WTC11 (cell line): ENCODE measurements at regions not wholly inside any gene's neighbourhood (a gene's known extent, or its start where the extent isn't known, plus 50 kb on each side); places are given as distances from the start of the nearest gene placed in this dataset.

Experiments
- ATAC-seq: fragments of 200-7000 bp; cut with Tn5 transposase; 2 replicates; pipeline ENCODE4 v1.10.0; 2021; ENCODE audit warnings: mild to moderate bottlenecking, moderate library complexity
- CTCF ChIA-PET: fragments of 300-600 bp; sonication (Branson Sonifier 250); formaldehyde crosslinking; loops from one replicate; lab custom pipeline; 2021; ENCODE audit warnings: antibody characterized with exemption; lab: Charles Lee
- POLR2A ChIA-PET: fragments of 350-600 bp; sonication (Branson Sonifier 250); formaldehyde crosslinking; loops from one replicate; lab custom pipeline; 2021; ENCODE audit warnings: antibody characterized with exemption; lab: Charles Lee
- DNase-seq: peaks from one replicate; pipeline ENCODE4 v3.0.0; 2021; ENCODE audit warnings: low spot score
- H3K27ac Mint-ChIP-seq: 2 replicates; pipeline ENCODE4 v1.8.0; 2021; ENCODE audit warnings: mixed read lengths
- H3K27me3 Mint-ChIP-seq: 2 replicates; pipeline ENCODE4 v1.8.0; 2021; ENCODE audit warnings: low read depth, mild to moderate bottlenecking, moderate library complexity, mixed read lengths
- H3K36me3 Mint-ChIP-seq: 2 replicates; pipeline ENCODE4 v1.8.0; 2021; ENCODE audit warnings: mixed read lengths
- H3K4me1 Mint-ChIP-seq: 2 replicates; pipeline ENCODE4 v1.8.0; 2022; ENCODE audit warnings: mixed read lengths
- H3K4me3 Mint-ChIP-seq: 2 replicates; pipeline ENCODE4 v1.8.0; 2021; ENCODE audit warnings: mild to moderate bottlenecking, moderate library complexity, mixed read lengths
- H3K9me3 Mint-ChIP-seq: 2 replicates; pipeline ENCODE4 v1.8.0; 2021; ENCODE audit warnings: mixed read lengths
- AFF4 ChIP-seq: sonication (generic); formaldehyde crosslinking; IDR thresholded peaks from 2 replicates; pipeline ENCODE4 v1.8.1; 2023; ENCODE audit warnings: mild to moderate bottlenecking, missing genetic modification reagents, borderline replicate concordance
- CTCF ChIP-seq: fragments of 200-600 bp; IDR thresholded peaks from 2 replicates; pipeline ENCODE4 v1.8.0; 2022; ENCODE audit warnings: antibody characterized with exemption
- E2F1 ChIP-seq: sonication (generic); formaldehyde crosslinking; IDR thresholded peaks from 2 replicates; pipeline ENCODE4 v1.8.0; 2022; ENCODE audit warnings: mild to moderate bottlenecking, missing genetic modification reagents
- E2F5 ChIP-seq: sonication (generic); formaldehyde crosslinking; IDR thresholded peaks from 2 replicates; pipeline ENCODE4 v1.8.1; 2022; ENCODE audit warnings: mild to moderate bottlenecking, moderate library complexity, missing genetic modification reagents
- GRHL2 ChIP-seq: fragments of 250-450 bp; sonication (Bioruptor Pico); IDR thresholded peaks from 2 replicates; pipeline ENCODE4 v1.8.0; 2022; ENCODE audit warnings: mild to moderate bottlenecking, moderate library complexity; ENCODE audit not compliant: insufficient replicate concordance, severe bottlenecking
- GTF2I ChIP-seq: fragments of 250-450 bp; sonication (Bioruptor Pico); conservative IDR thresholded peaks from 2 replicates; pipeline ENCODE4 v1.4.0; 2021; ENCODE audit warnings: mild to moderate bottlenecking
- IRF2 ChIP-seq: sonication (generic); formaldehyde crosslinking; IDR thresholded peaks from 2 replicates; pipeline ENCODE4 v1.8.0; 2022; ENCODE audit warnings: low read depth, missing genetic modification reagents, borderline replicate concordance
- MAX ChIP-seq: sonication (generic); formaldehyde crosslinking; IDR thresholded peaks from 2 replicates; pipeline ENCODE4 v1.8.0; 2022; ENCODE audit warnings: mild to moderate bottlenecking, missing genetic modification reagents
- MLX ChIP-seq: sonication (generic); formaldehyde crosslinking; IDR thresholded peaks from 2 replicates; pipeline ENCODE4 v1.8.1; 2023; ENCODE audit warnings: mild to moderate bottlenecking, missing genetic modification reagents, moderate library complexity
- MYBL2 ChIP-seq: sonication (generic); formaldehyde crosslinking; IDR thresholded peaks from 2 replicates; pipeline ENCODE4 v1.8.1; 2023; ENCODE audit warnings: mild to moderate bottlenecking, moderate library complexity, missing genetic modification reagents
- PRDM15 ChIP-seq: sonication (generic); formaldehyde crosslinking; IDR thresholded peaks from 2 replicates; pipeline ENCODE4 v1.8.0; 2022; ENCODE audit warnings: missing genetic modification reagents
- PRRX2 ChIP-seq: fragments of 250-450 bp; sonication (Bioruptor Pico); IDR thresholded peaks from 2 replicates; pipeline ENCODE4 v1.8.0; 2021; ENCODE audit warnings: mild to moderate bottlenecking
- RORB ChIP-seq: fragments of 250-450 bp; sonication (Bioruptor Pico); IDR thresholded peaks from 2 replicates; pipeline ENCODE4 v1.9.0; 2021; ENCODE audit warnings: mild to moderate bottlenecking
- ZNF232 ChIP-seq: sonication (generic); formaldehyde crosslinking; IDR thresholded peaks from 2 replicates; pipeline ENCODE4 v1.8.0; 2022; ENCODE audit warnings: mild to moderate bottlenecking, missing genetic modification reagents
- ZNF425 ChIP-seq: fragments of 250-450 bp; sonication (Bioruptor Pico); conservative IDR thresholded peaks from 2 replicates; pipeline ENCODE4 v1.9.0; 2021; ENCODE audit warnings: mild to moderate bottlenecking
- ZNF532 ChIP-seq: fragments of 250-450 bp; sonication (Bioruptor Pico); IDR thresholded peaks from 2 replicates; pipeline ENCODE4 v1.9.0; 2021; ENCODE audit warnings: mild to moderate bottlenecking, borderline replicate concordance

GRCh38 chr12:45599196-45599595 lies 130.3 kb upstream of the ARID2 start:
- ATAC-seq = no peak
- Mint-ChIP-seq H3K9me3 (peaks cover 11% of the 10 kb centered on the region), H3K4me1 (no peaks in the 10 kb centered on the region), H3K36me3 (no peaks in the 10 kb centered on the region), H3K27me3 (no peaks in the 10 kb centered on the region), H3K4me3 (no peak overlapping the region), H3K27ac (no peak overlapping the region)
- DNase-seq = no peak
- ChIA-PET POLR2A (no interaction called here), CTCF (no interaction called here)
- TF ChIP-seq RORB (CRISPR knock-in tag) (no peak), ZNF232 (CRISPR knock-in tag) (no peak), ZNF425 (CRISPR knock-in tag) (no peak), MYBL2 (CRISPR knock-in tag) (no peak), AFF4 (no peak), PRDM15 (no peak), ZNF532 (no peak), MLX (CRISPR knock-in tag) (no peak), PRRX2 (CRISPR knock-in tag) (no peak)
- TF ChIP-seq, all 79 proteins: peak for 0

GRCh38 chr12:45601390-45601789 lies 128.1 kb upstream of the ARID2 start:
- H3K9me3 Mint-ChIP-seq = peaks cover 13% of the 10 kb centered on the region
- no peak for TF ChIP-seq CTCF
- no peak for TF ChIP-seq E2F1
- no peak for TF ChIP-seq IRF2
- no peak for TF ChIP-seq GRHL2 (CRISPR knock-in tag)
- TF ChIP-seq GTF2I (CRISPR knock-in tag) = no peak
- no peak for TF ChIP-seq MAX
- TF ChIP-seq E2F5 (CRISPR knock-in tag) = no peak

More at GRCh38 chr12:45601390-45601789, 128.1 kb upstream of the ARID2 start:
- no peaks in the 10 kb centered on the region for H3K27me3 Mint-ChIP-seq
- no peak for DNase-seq
- H3K36me3 Mint-ChIP-seq = peaks cover 4% of the 10 kb centered on the region
- CTCF ChIA-PET = no interaction called here
- no peak overlapping the region for H3K27ac Mint-ChIP-seq
- no peaks in the 10 kb centered on the region for H3K4me1 Mint-ChIP-seq
- POLR2A ChIA-PET = no interaction called here
- ATAC-seq = no peak
- no peak overlapping the region for H3K4me3 Mint-ChIP-seq
